Right lobe of liver (tissue), 4 donors: ENCODE measurements at regions not wholly inside any gene's neighbourhood (a gene's known extent, or its start where the extent isn't known, plus 50 kb on each side); places are given as distances from the start of the nearest gene placed in this dataset.

Experiments
- POLR2A ChIP-seq: fragments of 450-650 bp; IDR thresholded peaks from one replicate; pipeline ENCODE4 v1.6.1; 2017; ENCODE audit warnings: antibody characterized with exemption, mild to moderate bottlenecking
- TF ChIP-seq, protein P1 (sequence below), 4 donors: fragments of 200-600 bp in 3 of 4; fragments of 450-650 bp in 1 of 4; IDR thresholded peaks; one replicate each; pipeline versions ENCODE4 v1.5.1 to v1.8.0; 2016 to 2022; ENCODE audit warnings: antibody characterized with exemption in 4 of 4, mild to moderate bottlenecking in 2 of 4
- donor health status: DM: no; HTN: no; CAD: no.
- donor health status: DM: no; HTN: no; CAD: no.
- donor health status: DM: no; HTN: yes; CAD: no.

DNA sequence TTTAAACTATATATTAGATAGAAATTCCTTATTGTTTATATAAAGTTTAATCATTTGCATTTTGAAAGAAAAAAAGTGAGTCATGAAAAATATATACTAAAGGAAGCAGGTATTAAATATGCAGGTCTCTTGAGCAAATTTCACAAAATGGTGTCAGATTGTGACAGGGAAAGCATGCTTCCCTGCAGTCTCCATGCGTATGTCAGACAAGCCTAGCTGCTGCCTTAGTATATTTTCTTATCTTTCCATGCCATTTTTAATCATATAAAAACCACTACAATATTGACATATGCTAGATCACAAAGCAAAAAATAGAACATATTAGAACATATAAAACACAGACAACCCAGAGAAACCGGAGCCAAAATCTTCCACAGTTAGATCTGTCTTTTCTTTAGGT, 1137.7 kb upstream of the DDX18 start:
- TF ChIP-seq, protein P1, sequence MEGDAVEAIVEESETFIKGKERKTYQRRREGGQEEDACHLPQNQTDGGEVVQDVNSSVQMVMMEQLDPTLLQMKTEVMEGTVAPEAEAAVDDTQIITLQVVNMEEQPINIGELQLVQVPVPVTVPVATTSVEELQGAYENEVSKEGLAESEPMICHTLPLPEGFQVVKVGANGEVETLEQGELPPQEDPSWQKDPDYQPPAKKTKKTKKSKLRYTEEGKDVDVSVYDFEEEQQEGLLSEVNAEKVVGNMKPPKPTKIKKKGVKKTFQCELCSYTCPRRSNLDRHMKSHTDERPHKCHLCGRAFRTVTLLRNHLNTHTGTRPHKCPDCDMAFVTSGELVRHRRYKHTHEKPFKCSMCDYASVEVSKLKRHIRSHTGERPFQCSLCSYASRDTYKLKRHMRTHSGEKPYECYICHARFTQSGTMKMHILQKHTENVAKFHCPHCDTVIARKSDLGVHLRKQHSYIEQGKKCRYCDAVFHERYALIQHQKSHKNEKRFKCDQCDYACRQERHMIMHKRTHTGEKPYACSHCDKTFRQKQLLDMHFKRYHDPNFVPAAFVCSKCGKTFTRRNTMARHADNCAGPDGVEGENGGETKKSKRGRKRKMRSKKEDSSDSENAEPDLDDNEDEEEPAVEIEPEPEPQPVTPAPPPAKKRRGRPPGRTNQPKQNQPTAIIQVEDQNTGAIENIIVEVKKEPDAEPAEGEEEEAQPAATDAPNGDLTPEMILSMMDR (IDR thresholded peaks at IDR 0.05), result no peak
- no peak for TF ChIP-seq POLR2A
